ENCODE measurements at regions not wholly inside any gene's neighbourhood (a gene's known extent, or its start where the extent isn't known, plus 50 kb on each side); places are given as distances from the start of the nearest gene placed in this dataset.

- no peak for DNase-seq
Observed at GRCh38 chr21:35843911-35844667, 216.2 kb downstream of the SETD4 start.

- no peak for DNase-seq
Observed at GRCh38 chr21:35840949-35841348, 219.4 kb downstream of the SETD4 start.

DNA sequence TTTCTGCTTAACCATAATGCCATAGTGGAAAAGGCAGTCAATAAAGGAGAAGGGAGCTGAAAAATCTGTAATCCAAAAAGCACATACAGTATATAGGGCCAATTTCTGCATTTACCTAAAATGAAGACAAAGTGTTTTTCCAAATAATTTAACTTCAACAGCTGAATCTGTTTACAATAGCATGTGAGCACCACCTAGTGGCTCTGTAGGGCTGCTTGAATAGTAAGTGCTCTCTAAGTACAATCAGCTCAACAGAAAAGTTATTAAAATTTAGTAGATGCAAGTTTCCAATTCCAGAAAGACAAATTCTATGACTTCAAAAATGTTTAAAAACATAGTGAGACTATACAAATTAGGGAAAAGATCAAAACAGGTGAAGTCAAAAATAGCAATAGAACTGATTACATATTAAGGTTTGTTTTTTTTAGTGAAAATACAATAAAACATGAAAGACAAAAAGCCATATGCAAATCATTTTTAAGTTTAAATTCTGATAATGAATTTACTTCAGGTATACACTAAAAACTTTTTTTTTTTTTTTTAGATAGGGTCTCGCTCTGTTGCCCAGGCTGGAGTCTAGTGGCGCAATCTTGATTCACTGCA lies 220.0 kb downstream of the SETD4 start:
- DNase-seq, result peak; percentile 85

- DNase-seq, result no peak
Observed at GRCh38 chr21:35838987-35839763, 221.2 kb downstream of the SETD4 start.

DNA sequence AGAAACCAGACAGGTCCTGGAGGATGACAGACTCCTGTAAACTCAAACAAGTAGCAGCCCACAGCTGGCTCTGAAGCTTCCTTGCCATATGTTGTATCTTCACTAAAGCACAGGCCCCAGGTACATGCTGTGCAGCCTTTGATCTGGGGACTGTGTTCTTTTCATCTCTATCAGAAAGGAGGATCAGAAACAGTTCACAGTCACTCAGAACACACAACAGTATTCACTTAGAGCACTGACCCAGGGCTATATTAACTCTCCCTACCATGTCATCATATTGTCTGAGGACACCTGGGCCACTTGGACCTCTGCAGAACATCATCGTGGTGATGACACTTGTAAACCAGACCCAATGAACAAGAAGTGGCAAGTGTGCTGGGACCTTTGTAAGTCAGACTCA lies 222.0 kb downstream of the SETD4 start:
- DNase-seq, result no peak

DNA sequence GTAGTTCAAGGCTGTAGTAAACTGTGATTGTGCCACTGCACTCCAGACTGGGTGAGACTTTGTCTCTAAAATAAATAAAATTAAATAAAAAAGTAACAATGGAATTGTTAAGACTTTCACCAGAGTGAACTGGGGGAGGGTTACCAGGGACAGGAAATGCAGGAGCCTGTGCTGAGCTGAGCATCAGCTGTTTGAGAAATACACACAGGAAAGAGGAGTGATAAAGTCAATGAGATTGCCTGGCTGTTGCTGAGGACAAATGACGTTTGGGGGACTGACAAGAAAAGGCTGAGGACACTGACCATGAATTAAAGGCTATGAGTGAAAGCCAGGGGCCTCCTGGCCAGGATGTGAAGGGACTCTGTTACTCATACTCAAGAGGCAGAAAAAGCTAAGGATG lies 226.3 kb downstream of the SETD4 start:
- no peak for DNase-seq

DNA sequence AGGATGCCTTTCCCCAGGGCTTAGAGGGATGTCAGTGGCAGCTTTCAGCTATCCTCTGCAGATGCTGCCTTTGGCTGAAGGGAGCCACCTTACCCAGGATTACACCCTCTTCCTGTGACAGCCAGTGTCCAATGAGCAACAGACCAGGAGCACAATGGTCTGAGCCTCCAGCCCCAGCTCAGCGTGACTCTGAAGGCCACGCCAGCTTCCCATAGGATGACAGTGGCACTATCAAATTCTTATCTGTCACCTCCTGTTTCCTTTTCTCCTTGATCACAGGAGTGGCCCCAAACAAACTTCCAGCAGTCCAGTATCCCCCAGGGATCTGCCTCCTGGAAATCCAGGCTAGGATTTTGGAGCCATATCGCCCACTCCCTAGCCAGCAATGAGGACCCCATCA lies 226.9 kb downstream of the SETD4 start:
- no peak for DNase-seq

DNA sequence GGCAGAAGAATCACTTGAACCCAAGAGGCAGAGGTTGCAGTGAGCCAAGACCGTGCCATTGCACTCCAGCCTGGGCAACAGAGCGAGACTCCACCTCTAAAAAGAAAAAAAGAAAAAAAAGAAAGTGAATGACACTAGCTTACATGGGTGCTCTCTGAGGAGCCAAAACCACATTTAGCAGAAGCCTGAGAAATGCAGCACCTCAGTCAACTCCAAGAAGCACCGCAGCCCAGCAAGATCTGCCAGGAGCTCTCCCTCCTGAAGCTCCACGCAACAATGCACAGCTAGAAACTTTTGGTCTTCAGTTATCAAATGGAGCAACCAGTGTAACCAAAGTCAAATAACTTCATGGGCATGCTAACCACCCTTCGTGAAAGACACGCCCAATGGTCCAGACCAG lies 229.1 kb downstream of the SETD4 start:
- DNase-seq, result no peak

DNA sequence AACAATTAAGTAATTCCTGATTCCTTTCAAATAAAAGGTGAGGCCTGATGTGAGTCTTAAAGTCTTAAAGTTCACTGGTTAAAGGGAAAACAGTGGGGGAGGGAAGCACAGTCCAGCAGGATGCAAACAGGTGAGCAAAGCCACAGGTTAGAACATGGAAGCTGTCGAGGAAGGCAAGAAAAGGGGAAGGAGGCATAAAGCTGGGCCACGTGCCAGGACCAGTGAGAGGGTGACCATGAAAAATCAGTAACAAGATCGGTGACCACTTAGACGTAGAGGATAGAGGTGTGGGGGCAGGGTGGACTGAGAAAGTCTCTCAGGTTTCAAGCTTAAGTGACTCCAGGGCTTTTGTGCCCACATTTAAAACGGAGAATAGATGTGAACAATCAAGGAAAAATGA lies 231.3 kb downstream of the SETD4 start:
- DNase-seq, result no peak

DNA sequence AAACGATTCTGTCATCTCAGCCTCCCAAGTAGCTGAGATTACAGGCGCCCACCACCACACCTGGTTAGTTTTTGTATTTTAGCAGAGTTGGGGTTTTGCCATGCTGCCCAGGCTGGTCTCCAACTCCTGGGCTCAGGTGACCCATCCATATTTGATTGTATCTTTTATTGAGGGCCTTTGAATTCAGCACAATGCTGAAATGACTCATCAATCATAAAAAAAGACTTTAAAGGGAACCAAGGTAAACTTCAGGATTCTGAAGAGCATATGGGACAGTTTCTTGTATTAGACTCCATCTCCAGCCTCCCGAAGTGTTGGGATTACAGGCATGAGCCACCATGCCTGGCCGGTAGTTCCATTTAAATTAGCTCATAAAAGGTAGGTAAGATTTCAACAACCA lies 232.2 kb downstream of the SETD4 start:
- DNase-seq, result no peak

DNA sequence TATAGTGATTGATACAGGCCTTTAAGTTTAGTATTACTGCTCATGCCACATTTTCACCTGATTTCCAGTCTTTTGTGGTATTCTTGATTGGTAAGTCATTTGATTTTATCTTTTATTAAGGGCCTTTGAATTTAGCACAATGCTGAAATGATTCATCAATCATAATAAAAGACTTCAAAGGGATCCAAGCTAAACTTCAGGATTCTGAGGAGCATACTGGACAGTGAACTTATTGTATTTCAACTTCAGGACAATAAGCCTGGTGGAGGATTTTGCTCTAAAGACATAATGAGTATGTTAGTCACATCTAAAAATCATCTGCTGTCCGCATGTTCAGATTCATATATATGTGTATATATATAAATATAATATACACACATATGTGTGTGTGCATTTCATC lies 233.3 kb downstream of the SETD4 start:
- DNase-seq, result no peak

- DNase-seq, result no peak
Observed at GRCh38 chr21:35825370-35826353, 234.7 kb downstream of the SETD4 start.

DNA sequence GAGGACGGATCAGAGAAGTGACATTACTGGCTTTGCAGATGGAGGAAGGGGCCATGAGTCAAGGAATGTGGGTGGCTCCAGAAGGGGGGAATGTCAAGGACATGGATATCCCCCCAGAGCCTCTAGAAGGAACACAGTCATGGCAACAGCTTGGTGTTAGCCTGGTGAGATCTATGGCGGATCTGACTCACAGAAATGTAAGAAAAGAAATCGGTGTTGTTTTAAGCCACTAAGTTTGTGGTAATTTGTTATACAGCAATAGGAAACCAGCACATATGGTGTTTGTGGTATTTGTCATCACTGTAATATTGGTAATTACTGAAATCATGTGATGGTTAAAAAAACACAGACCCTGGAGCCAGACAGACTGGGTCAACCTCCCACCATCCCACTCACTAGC lies 236.2 kb downstream of the SETD4 start:
- DNase-seq, result no peak

DNA sequence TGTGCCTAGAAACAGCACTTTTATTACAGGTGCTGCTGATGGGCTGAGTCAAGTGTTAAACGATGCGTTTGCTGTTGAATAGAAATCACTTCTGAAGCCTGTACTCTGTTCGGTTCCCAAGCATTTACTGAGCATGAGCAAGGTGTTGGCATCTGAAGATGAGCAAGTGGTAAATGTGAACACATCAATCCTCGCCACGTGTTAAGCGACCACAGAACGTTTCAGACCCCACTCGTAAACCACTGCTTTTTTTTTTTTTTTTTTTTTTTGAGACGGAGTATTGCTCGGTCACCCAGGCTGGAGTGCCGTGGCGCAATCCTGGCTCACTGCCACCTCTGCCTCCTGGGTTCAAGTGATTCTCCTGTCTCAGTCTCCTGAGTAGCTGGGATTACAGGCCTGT lies 241.2 kb downstream of the SETD4 start:
- no peak for DNase-seq

- no peak for DNase-seq
Observed at GRCh38 chr21:35818597-35818996, 241.7 kb downstream of the SETD4 start.

DNA sequence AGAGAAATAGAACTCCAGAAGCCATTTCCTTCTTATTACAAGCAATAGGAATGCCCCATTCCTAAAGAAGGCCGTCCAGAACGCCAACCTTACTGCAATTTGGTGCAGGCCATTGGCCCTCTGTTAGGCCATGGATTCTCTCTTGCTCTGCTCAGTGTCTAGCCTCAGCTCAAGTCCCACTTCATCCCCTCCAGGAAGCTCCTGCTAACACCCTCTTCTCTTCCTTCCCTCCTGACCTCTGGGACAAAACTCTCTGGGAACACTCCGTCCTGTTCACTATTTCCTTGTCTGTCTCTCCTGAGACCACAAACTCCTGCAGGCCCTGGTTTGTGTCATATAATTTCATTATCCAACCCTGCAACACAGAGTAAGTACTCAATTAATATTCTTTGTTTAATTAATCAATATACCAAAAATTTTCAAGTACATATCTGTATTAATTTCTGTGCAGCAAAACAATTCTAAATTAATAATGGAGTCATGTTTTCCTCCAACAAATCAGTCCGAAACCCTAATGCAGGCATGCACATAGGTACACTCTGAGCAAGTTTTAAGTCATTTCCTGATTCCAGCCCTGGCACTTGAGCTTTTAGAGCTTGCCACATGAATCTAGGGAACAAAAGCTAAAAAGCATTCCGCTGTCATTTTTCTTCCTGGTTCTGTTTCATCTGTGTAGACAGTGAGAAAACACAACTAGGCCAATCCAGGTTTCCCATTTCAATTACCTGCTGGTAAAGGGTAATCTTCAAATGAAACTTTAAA lies 245.3 kb downstream of the SETD4 start:
- DNase-seq, result no peak

- no peak for DNase-seq
Observed at GRCh38 chr21:35812679-35813078, 247.6 kb downstream of the SETD4 start.

DNA sequence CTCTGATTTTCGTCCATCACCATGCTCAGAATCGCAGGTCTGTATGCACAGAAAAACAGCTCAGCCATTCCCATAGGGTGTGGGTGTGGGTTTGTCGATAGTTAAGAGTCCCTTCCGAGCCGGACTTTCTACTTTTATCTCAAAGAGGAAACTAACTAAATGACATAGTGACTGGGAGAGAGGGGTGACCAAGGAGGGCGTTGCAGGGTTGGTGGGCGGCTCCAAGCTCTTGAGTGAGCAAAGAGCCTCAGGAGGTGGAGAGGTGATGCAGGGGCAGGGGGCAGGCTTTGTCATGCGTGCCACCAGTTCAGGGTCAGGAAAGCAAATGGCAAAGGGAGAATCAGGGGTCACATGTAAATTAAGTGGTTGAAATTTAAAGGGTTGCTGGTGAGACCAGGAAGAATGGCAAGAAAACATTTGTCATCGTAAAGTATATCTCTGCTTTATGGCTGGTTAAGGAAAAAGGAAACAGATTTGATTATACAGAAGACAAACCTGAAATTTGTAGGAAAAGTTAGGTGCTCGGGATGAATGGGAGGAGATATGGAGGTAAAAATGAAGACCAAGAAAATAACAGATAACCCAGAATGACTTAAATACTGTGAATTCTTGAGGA lies 249.0 kb downstream of the SETD4 start:
- DNase-seq, result no peak

GRCh38 chr21:35810431-35810970 lies 249.8 kb downstream of the SETD4 start:
- no peak for DNase-seq

DNA sequence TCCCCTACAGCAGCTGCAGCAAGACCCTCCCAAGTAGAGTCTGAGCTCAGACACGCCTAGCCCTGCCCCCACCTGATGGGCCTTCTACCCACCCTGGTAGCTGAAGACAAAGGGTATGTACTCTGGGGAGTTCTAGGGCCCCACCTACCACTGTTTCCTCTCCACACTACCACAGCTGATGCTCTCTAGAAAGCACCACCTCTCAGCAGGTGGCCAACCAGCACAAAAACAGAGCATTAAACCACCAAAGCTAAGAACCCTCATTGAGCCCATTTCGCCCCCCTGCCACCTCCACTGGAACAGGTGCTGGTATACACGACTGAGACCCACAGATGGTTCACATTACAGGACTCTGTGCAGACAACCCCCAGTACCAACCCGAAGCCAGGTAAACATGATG lies 258.9 kb downstream of the SETD4 start:
- no peak for DNase-seq
